Left lung (tissue), 4 donors: ENCODE measurements at regions not wholly inside any gene's neighbourhood (a gene's known extent, or its start where the extent isn't known, plus 50 kb on each side); places are given as distances from the start of the nearest gene placed in this dataset.
A peak's percentile ranks its signal among the peaks of the same experiment; 100 is the strongest.

ENCODE experiments used
- ATAC-seq: fragments of 200-7000 bp; cut with Tn5 transposase; one replicate; pipeline ENCODE4 v1.9.1; 2020; ENCODE audit warnings: moderate library complexity
- DNase-seq, 4 donors: peaks; one replicate each; pipeline ENCODE4 v3.0.0-alpha.2; 2013 to 2020
- H3K27ac ChIP-seq, 2 donors: fragments of 200-600 bp; sonication (generic) in 1 of 2; one replicate each; pipeline versions ENCODE4 v1.5.0 to v1.8.0; 2020 to 2021
- H3K27me3 ChIP-seq, 2 donors: fragments of 200-600 bp; sonication (generic) in 1 of 2; one replicate each; pipeline versions ENCODE4 v1.5.0 to v1.8.0; 2020 to 2021
- H3K36me3 ChIP-seq, 2 donors: fragments of 200-600 bp; sonication (generic) in 1 of 2; one replicate each; pipeline versions ENCODE4 v1.5.0 to v1.8.0; 2020 to 2021
- H3K4me1 ChIP-seq, 2 donors: fragments of 200-600 bp; one replicate each; pipeline ENCODE4 v1.8.0; 2021
- H3K4me3 ChIP-seq, 2 donors: fragments of 200-600 bp; sonication (generic) in 1 of 2; one replicate each; pipeline versions ENCODE4 v1.5.0 to v1.8.0; 2020 to 2021; ENCODE audit warnings: mild to moderate bottlenecking in 1 of 2
- H3K9me3 ChIP-seq, 2 donors: fragments of 200-600 bp; sonication (generic) in 1 of 2; one replicate each; pipeline versions ENCODE4 v1.5.0 to v1.8.0; 2020 to 2021
- intact Hi-C, 2 donors: fragments of 100-400 bp; cut with DNase I; formaldehyde crosslinking; loops; one replicate each; pipeline versions ENCODE4 v1.11.2 to v1.14.2; 2022
- TF ChIP-seq, protein P1 (sequence below), 2 donors: fragments of 200-600 bp; sonication (generic) in 1 of 2; IDR thresholded peaks; one replicate each; pipeline versions ENCODE4 v1.5.0 to v1.8.0; 2021; ENCODE audit warnings: antibody characterized with exemption in 2 of 2
- donor health status: DM: no; HTN: yes; CAD: no.
- donor health status: DM: no; HTN: no; CAD: no.

- H3K9me3 ChIP-seq = no peaks in the 10 kb centered on the region
- no peak for ATAC-seq
- no peak overlapping the region for H3K27ac ChIP-seq
- no peaks in the 10 kb centered on the region for H3K27me3 ChIP-seq
- no peaks in the 10 kb centered on the region for H3K4me1 ChIP-seq
- no peaks in the 10 kb centered on the region for H3K36me3 ChIP-seq
- TF ChIP-seq, protein P1, sequence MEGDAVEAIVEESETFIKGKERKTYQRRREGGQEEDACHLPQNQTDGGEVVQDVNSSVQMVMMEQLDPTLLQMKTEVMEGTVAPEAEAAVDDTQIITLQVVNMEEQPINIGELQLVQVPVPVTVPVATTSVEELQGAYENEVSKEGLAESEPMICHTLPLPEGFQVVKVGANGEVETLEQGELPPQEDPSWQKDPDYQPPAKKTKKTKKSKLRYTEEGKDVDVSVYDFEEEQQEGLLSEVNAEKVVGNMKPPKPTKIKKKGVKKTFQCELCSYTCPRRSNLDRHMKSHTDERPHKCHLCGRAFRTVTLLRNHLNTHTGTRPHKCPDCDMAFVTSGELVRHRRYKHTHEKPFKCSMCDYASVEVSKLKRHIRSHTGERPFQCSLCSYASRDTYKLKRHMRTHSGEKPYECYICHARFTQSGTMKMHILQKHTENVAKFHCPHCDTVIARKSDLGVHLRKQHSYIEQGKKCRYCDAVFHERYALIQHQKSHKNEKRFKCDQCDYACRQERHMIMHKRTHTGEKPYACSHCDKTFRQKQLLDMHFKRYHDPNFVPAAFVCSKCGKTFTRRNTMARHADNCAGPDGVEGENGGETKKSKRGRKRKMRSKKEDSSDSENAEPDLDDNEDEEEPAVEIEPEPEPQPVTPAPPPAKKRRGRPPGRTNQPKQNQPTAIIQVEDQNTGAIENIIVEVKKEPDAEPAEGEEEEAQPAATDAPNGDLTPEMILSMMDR (IDR thresholded peaks at IDR 0.05) = no peak
- intact Hi-C loops = no loop called here
- DNase-seq = peak in 1 of 4 donors; percentile 8
- no peak overlapping the region for H3K4me3 ChIP-seq
Measured at GRCh38 chr4:27934871-27935270, 1074.2 kb downstream of the STIM2 start.

- H3K36me3 ChIP-seq = no peaks in the 10 kb centered on the region
- H3K27me3 ChIP-seq = no peaks in the 10 kb centered on the region
- no peak overlapping the region for H3K4me3 ChIP-seq
- no peaks in the 10 kb centered on the region for H3K9me3 ChIP-seq
- TF ChIP-seq, protein P1 (IDR thresholded peaks at IDR 0.05) = no peak
- ATAC-seq (no peak), DNase-seq (no peak)
- intact Hi-C loops = no loop called here
- no peak overlapping the region for H3K27ac ChIP-seq
- no peaks in the 10 kb centered on the region for H3K4me1 ChIP-seq
Measured at GRCh38 chr4:27946799-27947198, 1086.2 kb downstream of the STIM2 start.

DNA sequence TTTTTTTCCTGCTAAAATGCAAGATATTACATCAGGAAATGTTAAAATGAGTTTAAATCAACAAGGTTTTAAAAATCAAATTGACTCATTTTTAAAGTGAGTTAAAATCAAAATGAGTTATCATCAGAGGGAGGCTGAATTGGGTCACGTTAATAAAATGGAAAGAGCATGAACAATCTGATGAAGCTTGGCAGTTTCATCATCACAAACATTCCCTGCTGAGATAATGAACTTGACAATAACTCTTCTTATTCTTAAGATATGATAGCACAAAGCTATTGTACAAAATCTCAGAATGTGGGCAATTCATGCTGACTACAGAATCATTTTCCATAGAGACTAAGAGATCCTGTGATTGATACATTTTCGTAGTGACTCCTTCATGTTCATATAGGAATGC, 1086.7 kb downstream of the STIM2 start:
- Histone ChIP-seq H3K4me3 (no peak overlapping the region), H3K27me3 (no peaks in the 10 kb centered on the region), H3K27ac (no peak overlapping the region), H3K36me3 (no peaks in the 10 kb centered on the region), H3K9me3 (no peaks in the 10 kb centered on the region), H3K4me1 (no peaks in the 10 kb centered on the region)
- DNase-seq (no peak), ATAC-seq (no peak)
- TF ChIP-seq, protein P1 (IDR thresholded peaks at IDR 0.05) = no peak
- intact Hi-C loops = no loop called here

DNA sequence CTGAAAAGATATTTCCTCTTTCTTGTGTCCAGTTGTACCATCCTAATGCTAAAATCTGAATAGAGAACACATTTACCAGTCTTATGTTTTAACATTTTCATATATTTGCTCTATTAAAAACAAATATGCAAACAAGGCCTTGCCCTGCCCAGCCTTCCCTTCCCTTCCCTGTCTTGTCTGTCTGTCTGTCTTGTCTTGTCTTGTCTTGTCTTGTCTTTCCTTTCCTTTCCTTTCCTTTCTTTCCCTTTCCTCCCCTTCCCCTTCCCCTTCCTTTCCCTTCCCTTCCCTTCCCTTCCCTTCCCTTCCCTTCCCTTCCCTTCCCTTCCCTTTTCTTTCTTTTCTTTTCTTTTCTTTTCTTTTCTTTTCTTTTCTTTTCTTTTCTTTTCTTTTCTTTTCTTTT, 1103.5 kb downstream of the STIM2 start:
- TF ChIP-seq, protein P1 (IDR thresholded peaks at IDR 0.05) = no peak
- H3K36me3 ChIP-seq = no peaks in the 10 kb centered on the region
- no peaks in the 10 kb centered on the region for H3K4me1 ChIP-seq
- no peak overlapping the region for H3K4me3 ChIP-seq
- intact Hi-C loops = no loop called here
- DNase-seq (no peak), ATAC-seq (no peak)
- no peaks in the 10 kb centered on the region for H3K9me3 ChIP-seq
- no peak overlapping the region for H3K27ac ChIP-seq
- H3K27me3 ChIP-seq = no peaks in the 10 kb centered on the region

- intact Hi-C loops = no loop called here
- Histone ChIP-seq H3K36me3 (no peaks in the 10 kb centered on the region), H3K4me3 (no peak overlapping the region), H3K27me3 (no peaks in the 10 kb centered on the region), H3K4me1 (no peaks in the 10 kb centered on the region), H3K9me3 (no peaks in the 10 kb centered on the region), H3K27ac (no peak overlapping the region)
- no peak for ATAC-seq
- TF ChIP-seq, protein P1 (IDR thresholded peaks at IDR 0.05) = no peak
- no peak for DNase-seq
Measured at GRCh38 chr4:27966664-27967063, 1106.0 kb downstream of the STIM2 start.
